GM13976 (cell line): ENCODE measurements at regions not wholly inside any gene's neighbourhood (a gene's known extent, or its start where the extent isn't known, plus 50 kb on each side); places are given as distances from the start of the nearest gene placed in this dataset.

Experiments
- DNase-seq: peaks from one replicate; pipeline ENCODE4 v3.0.0; 2012; ENCODE audit warnings: low spot score
- CTCF ChIP-seq: IDR thresholded peaks from 2 replicates; pipeline ENCODE4 v1.5.1; 2012; ENCODE audit warnings: borderline replicate concordance, mild to moderate bottlenecking; ENCODE audit not compliant: insufficient read depth; ENCODE audit errors: extremely low read depth, missing control alignments, control extremely low read depth
- in situ Hi-C: fragments of 300-500 bp; cut with MboI; formaldehyde crosslinking; loops from one replicate; pipeline ENCODE4 v1.12.0; 2022; ENCODE audit warnings: low sequenced_read_pairs, mixed read lengths, inconsistent platforms; ENCODE audit not compliant: unreplicated experiment

GRCh38 chr1:118275472-118276115 lies 90.6 kb upstream of the SPAG17 start:
- in situ Hi-C loops = no loop called here
- no peak for DNase-seq
- no peak for TF ChIP-seq CTCF

- DNase-seq = no peak
- in situ Hi-C loops = no loop called here
- no peak for TF ChIP-seq CTCF
Measured at GRCh38 chr1:118272884-118273283, 87.9 kb upstream of the SPAG17 start.

- no peak for TF ChIP-seq CTCF
- in situ Hi-C loops = no loop called here
- peak; percentile 11 for DNase-seq
Measured at GRCh38 chr1:118271883-118272282, 86.9 kb upstream of the SPAG17 start.

- no peak for DNase-seq
- no peak for TF ChIP-seq CTCF
- in situ Hi-C loops = no loop called here
Measured at GRCh38 chr1:118269598-118269997, 84.6 kb upstream of the SPAG17 start.

- no peak for TF ChIP-seq CTCF
- in situ Hi-C loops = no loop called here
- DNase-seq = no peak
Measured at GRCh38 chr1:118266436-118266835, 81.4 kb upstream of the SPAG17 start.

GRCh38 chr1:118264343-118264742 lies 79.3 kb upstream of the SPAG17 start:
- in situ Hi-C loops = no loop called here
- no peak for DNase-seq
- no peak for TF ChIP-seq CTCF

GRCh38 chr1:118262865-118263264 lies 77.8 kb upstream of the SPAG17 start:
- in situ Hi-C loops = no loop called here
- TF ChIP-seq CTCF = no peak
- no peak for DNase-seq
